OCI-LY1 (cell line): ENCODE measurements at regions not wholly inside any gene's neighbourhood (a gene's known extent, or its start where the extent isn't known, plus 50 kb on each side); places are given as distances from the start of the nearest gene placed in this dataset.
"Not testable (repeated sequence)": the region's sequence is repeated elsewhere in the genome, so short reads cannot be mapped to it uniquely, and the experiment has no call there.

ENCODE experiments used
- CTCF ChIP-seq: fragments of 200-600 bp; sonication (generic), shearing (Covaris generic); IDR thresholded peaks from 2 replicates; pipeline ENCODE4 v1.5.1; 2017; ENCODE audit warnings: mild to moderate bottlenecking, antibody characterized with exemption, low read length, moderate library complexity, mixed read lengths
- EZH2 ChIP-seq: fragments of 200-600 bp; sonication (generic), shearing (Covaris generic); IDR thresholded peaks from 2 replicates; pipeline ENCODE4 v1.8.0; 2017; ENCODE audit warnings: borderline replicate concordance, mixed run types, mild to moderate bottlenecking, antibody characterized with exemption, low read length, moderate library complexity, mixed read lengths

DNA sequence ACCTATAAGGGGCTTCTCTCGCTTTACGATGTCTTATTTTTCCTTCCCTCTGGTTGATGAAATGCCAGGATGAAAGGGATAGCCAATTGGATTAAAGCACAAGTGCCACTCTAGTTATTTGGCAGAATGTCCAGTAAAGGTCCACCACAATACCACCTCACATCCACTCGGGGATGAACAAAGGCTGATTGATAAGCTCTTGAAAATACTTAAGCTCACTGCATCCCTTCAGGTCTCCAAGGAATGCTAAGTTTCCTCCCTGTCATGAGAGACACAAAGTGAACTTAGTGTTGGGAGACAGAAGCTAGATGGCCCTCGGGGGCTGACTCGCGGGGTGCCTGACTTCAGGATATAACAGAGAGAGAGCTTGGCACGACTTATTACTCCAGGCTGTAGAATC lies 185.9 kb upstream of the ZNF644 start:
- not testable (repeated sequence) for TF ChIP-seq CTCF, EZH2
